HCEC 1CT (cell line): ENCODE measurements at regions not wholly inside any gene's neighbourhood (a gene's known extent, or its start where the extent isn't known, plus 50 kb on each side); places are given as distances from the start of the nearest gene placed in this dataset.

Experiments used
- DNase-seq: peaks from one replicate; pipeline ENCODE4 v3.0.0-alpha.2; 2017

DNA sequence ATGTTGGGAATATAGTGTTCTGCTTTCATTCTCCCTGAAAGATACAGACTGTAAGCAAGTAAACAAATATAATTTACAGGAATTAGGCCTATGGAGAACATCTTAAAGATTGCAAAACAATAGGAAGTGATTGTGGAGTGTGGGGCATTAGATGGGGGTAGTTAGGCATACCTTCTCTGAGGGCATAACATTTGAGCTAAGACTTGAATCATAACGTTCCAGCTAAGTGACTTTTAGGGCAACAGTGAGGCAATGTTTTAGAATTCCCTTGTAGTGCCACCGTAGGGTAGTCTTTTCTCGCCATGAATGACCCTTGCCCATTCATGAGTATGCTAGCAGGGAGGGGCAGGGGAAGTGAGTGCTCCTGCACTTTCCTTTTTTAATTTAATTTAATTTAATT, 173.3 kb downstream of the SPATA31D1 start:
- DNase-seq = no peak

DNA sequence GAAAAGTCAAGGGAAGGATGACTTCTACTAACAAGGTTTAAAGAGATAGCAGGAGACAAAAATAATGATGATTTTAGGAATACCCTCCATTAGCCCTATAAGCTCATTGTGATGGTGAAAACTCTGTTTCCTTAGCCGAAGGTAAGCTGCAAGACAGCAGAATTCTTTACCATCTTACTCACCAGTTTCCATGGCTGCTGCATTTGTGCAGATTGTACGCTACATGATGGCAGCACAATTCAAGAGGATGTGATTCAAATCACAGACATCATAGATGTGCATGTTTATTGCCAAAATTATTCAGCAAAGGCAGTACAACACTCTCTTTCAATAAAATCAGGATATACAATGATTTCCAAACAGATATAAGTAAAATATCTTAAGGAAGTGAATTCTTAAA, 175.6 kb downstream of the SPATA31D1 start:
- no peak for DNase-seq

- no peak for DNase-seq
Measured at GRCh38 chr9:82167296-82167695, 178.7 kb downstream of the SPATA31D1 start.

GRCh38 chr9:82168585-82168984, 180.0 kb downstream of the SPATA31D1 start:
- DNase-seq = no peak

DNA sequence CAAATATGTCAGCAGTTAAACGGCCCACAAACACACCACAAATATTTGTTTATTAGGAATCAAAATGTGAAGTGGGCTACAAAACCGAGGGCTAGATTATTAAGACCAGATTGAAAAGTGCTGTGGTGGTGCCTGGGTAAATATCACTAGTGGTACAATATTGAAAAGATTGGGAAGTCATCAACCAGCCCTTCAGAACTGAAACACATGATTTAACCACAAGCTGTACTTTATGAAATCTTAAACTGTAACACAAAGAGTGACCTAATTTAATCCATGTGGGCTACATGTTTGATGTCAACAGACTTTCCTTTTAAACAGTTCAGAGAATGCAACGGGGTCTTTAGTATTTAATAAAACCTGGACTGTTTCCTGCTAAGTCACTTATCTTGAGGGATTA, 182.3 kb downstream of the SPATA31D1 start:
- DNase-seq = no peak

- no peak for DNase-seq
Measured at GRCh38 chr9:82171271-82171670, 182.7 kb downstream of the SPATA31D1 start.

- DNase-seq = no peak
Measured at GRCh38 chr9:82180711-82181110, 192.1 kb downstream of the SPATA31D1 start.

DNA sequence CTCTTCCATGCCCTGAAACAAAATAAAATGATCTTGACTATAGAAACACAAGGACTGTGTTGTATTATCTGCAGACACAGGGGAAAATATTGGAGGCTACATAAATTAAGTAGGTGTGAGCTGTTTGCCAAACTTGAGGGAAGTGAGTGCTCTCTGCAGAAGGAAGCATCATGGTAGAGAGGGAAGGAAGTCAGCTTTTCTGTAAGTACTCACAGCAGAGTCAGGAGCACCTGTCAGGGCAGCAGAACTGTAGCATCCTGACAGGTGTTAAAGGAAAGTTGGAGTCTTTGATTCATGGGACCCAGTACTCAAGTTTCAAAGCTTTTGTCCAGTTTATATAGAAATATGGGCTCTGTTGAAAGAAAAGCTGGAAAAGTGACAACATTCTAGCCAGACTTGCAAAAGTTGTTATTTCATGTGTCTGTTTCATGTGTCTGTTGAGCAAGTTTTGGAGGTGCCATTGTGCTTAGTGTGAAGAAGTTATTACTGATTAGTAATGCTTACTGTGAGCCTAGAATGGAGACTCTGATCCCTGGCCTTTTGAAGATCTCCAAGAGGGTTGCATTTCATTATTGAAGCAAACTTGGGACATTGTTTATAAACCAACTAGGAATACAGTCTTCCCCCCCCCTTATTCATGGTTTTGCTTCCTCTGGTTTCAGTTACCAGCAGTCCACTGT, 194.7 kb downstream of the SPATA31D1 start:
- no peak for DNase-seq

- DNase-seq = no peak
Measured at GRCh38 chr9:82184524-82184923, 196.0 kb downstream of the SPATA31D1 start.

- no peak for DNase-seq
Measured at GRCh38 chr9:82188817-82189216, 200.2 kb downstream of the SPATA31D1 start.

DNA sequence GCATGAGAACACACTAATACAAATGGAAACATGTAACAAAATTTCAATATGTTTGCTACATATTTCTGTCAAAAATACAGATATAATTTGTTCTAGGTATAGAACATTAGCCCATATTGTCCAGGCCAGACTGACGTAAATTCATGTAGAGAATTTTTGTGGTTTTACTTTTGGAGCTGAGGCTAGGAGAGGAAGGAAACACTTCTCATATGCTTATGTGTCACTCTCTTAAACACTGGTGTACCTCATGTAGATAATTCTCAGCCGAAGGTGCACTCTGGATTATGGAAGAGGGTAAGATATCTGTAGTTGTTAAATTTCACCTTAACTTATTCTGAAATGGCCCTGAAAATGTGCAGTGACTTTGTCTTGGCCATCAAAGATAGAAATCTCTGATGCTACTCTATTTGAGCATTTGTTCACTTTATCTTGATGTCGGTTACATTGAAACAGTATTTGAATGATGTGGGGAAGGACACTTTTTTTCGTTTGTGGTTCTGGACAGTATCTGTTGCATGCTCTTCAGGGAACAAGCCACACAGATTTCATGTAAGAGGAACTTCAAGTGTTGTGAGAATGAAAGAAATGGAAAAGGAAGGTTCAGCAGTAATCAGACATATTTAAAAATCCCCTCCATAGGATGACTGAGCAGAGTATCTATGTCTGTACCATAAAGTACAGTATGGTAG, 202.7 kb downstream of the SPATA31D1 start:
- DNase-seq = no peak

DNA sequence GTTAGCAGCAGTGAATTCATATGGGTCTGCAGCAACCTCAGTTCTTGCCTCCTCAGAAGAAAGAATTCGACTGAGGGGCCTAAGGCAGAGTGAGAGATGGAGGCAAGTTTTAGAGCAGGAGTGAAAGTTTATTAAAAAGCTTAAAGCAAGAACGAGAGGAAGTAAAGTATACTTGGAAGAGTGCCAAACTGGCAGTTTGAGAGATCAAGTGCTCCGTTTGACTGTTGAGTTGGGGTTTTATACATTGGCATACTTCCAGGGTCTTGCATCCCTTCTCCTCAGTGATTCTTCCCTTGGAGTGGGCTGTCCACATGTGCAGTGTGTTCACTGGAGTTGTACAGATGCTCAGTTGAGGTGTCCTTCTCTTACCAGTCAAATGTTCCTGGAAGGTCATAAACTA, 203.6 kb downstream of the SPATA31D1 start:
- DNase-seq = no peak

- DNase-seq = no peak
Measured at GRCh38 chr9:82196622-82197441, 208.3 kb downstream of the SPATA31D1 start.

DNA sequence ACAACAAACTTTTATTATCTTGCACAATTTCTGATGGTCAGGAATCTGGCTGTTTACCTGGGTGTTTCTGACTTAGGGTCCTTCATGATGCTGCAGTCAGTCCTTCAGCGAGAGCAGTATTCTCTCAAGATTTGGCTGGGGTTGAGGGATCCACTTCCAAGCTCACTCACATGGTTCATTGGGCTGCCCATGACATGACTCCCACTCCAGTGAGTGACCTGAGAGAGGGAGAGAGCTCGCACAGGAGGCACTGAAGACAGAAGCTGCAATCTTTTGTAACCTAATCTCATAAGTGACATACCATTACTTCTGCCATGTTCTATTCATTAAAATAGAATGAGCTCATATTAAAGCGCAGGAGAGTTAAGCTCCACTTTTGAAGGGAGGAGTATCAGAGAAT, 212.6 kb downstream of the SPATA31D1 start:
- DNase-seq = no peak

DNA sequence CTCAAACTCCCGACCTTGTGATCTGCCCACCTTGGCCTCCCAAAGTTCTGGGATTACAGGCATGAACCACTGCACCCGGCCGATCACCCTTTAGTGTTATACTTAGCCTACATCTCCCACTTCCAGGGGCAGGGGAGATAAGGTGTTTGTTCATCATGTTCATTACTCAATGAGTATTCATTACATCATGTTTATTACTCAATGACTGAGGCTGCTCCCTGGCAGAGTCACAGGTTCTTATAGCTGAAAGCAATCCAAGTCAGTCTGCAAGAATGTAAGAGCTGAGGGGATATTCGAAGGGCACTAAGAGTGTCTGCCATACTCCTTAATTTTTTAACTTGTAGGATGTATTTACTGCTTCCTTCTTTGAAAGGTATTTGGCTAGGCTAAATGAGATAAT, 214.2 kb downstream of the SPATA31D1 start:
- DNase-seq = no peak

GRCh38 chr9:82206490-82206889, 217.9 kb downstream of the SPATA31D1 start:
- no peak for DNase-seq

GRCh38 chr9:82206946-82207345, 218.4 kb downstream of the SPATA31D1 start:
- no peak for DNase-seq

DNA sequence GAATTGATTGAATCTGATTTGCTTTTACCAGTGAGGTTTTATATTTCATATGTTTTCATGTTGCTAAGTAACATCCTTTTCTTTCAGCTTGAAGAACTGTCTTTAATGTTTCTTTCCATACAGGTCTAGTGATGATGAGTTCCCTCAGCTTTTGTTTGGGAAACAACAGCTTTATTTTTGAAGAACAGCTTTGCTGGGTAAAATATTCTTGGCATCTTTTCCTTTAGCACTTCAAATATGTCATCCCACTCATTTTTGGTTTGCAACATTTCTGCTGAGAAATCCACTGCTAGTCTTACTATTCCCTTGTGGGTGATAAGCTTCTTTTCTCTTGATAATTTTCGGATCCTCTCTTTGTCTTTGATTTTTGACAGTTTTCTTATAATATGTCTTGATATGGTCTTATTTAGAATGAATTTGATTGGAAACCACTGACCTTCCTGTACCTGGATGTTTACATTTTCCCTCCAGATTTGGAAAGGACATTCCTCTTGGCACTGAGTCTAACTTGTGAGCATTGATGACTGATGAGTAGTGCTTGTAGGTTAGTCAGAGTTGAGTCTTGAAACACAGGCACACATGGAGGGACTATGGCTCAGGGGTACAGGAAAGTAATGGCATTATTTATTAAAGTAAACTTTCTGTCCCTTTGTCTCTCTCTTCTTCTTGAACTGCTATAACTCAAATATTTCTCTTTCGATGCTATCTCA, 220.3 kb downstream of the SPATA31D1 start:
- no peak for DNase-seq

- no peak for DNase-seq
Measured at GRCh38 chr9:82209797-82210470, 221.4 kb downstream of the SPATA31D1 start.

- no peak for DNase-seq
Measured at GRCh38 chr9:82212885-82213284, 224.3 kb downstream of the SPATA31D1 start.

- DNase-seq = no peak
Measured at GRCh38 chr9:82216435-82216834, 227.9 kb downstream of the SPATA31D1 start.

- no peak for DNase-seq
Measured at GRCh38 chr9:82223442-82223841, 234.9 kb downstream of the SPATA31D1 start.

- DNase-seq = no peak
Measured at GRCh38 chr9:82231411-82231810, 242.8 kb downstream of the SPATA31D1 start.
